Esophagus muscularis mucosa (tissue), 3 donors: ENCODE measurements at regions not wholly inside any gene's neighbourhood (a gene's known extent, or its start where the extent isn't known, plus 50 kb on each side); places are given as distances from the start of the nearest gene placed in this dataset.

Source experiments
- POLR2A ChIP-seq: fragments of 450-650 bp; IDR thresholded peaks from one replicate; pipeline ENCODE4 v1.6.1; 2017; ENCODE audit warnings: antibody characterized with exemption, moderate library complexity, mild to moderate bottlenecking, low read depth
- POLR2AphosphoS5 ChIP-seq, 2 donors: sonication (generic); formaldehyde crosslinking; IDR thresholded peaks; one replicate each; pipeline ENCODE4 v1.6.1; 2017; ENCODE audit warnings: antibody characterized with exemption in 2 of 2
- TF ChIP-seq, protein P1 (sequence below), 3 experiments: fragments of 200-600 bp in 2 of 3; fragments of 450-650 bp in 1 of 3; sonication (generic) in 2 of 3; IDR thresholded peaks; one replicate each; pipeline ENCODE4 v1.5.1; 2017 to 2019; ENCODE audit warnings: antibody characterized with exemption in 3 of 3, mild to moderate bottlenecking in 2 of 3, moderate library complexity in 1 of 3

DNA sequence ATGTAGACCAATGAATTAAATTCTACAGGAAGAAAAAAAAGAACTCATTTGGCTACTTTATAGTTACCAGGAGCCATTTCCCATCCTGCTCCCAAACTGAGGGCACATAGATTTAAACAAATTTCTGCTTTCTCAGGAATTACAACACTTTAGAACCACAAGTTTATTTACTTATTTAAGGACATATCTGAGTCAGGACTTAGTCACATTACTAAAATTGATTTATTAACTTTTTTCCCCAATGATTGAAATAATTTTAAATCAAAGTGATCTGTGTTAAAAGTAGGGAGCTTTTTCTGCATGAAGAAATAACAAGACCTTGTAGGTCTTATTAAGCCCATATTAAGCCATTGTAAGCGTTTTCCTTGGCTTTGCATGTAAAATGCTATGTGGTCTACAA is 291.0 kb upstream of the HAND2 start:
- TF ChIP-seq, protein P1, sequence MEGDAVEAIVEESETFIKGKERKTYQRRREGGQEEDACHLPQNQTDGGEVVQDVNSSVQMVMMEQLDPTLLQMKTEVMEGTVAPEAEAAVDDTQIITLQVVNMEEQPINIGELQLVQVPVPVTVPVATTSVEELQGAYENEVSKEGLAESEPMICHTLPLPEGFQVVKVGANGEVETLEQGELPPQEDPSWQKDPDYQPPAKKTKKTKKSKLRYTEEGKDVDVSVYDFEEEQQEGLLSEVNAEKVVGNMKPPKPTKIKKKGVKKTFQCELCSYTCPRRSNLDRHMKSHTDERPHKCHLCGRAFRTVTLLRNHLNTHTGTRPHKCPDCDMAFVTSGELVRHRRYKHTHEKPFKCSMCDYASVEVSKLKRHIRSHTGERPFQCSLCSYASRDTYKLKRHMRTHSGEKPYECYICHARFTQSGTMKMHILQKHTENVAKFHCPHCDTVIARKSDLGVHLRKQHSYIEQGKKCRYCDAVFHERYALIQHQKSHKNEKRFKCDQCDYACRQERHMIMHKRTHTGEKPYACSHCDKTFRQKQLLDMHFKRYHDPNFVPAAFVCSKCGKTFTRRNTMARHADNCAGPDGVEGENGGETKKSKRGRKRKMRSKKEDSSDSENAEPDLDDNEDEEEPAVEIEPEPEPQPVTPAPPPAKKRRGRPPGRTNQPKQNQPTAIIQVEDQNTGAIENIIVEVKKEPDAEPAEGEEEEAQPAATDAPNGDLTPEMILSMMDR (IDR thresholded peaks at IDR 0.05) = no peak
- TF ChIP-seq POLR2AphosphoS5 (IDR thresholded peaks at IDR 0.05) = no peak
- no peak for TF ChIP-seq POLR2A
